KMS-11 (cell line): ENCODE measurements at regions not wholly inside any gene's neighbourhood (a gene's known extent, or its start where the extent isn't known, plus 50 kb on each side); places are given as distances from the start of the nearest gene placed in this dataset.

Source experiments
- H2AFZ ChIP-seq: fragments of 200-600 bp; sonication (generic); 2 replicates; pipeline ENCODE4 v1.6.1; 2016; ENCODE audit warnings: antibody characterized with exemption, mixed run types, low read depth
- H3K27ac ChIP-seq: fragments of 200-600 bp; sonication (generic); 2 replicates; pipeline ENCODE4 v1.6.1; 2016; ENCODE audit warnings: mild to moderate bottlenecking, mixed run types
- H3K27me3 ChIP-seq: fragments of 200-600 bp; sonication (generic); 2 replicates; pipeline ENCODE4 v1.6.1; 2017; ENCODE audit warnings: mild to moderate bottlenecking, low read depth, mixed run types, moderate library complexity; ENCODE audit not compliant: insufficient read depth
- H3K36me3 ChIP-seq: fragments of 200-600 bp; sonication (generic); 2 replicates; pipeline ENCODE4 v1.6.1; 2017; ENCODE audit warnings: mild to moderate bottlenecking, mixed run types; ENCODE audit not compliant: insufficient read depth
- H3K4me1 ChIP-seq: fragments of 200-600 bp; sonication (generic); 2 replicates; pipeline ENCODE4 v1.6.1; 2016; ENCODE audit warnings: mild to moderate bottlenecking, low read depth, mixed run types; ENCODE audit not compliant: poor library complexity, severe bottlenecking
- H3K4me2 ChIP-seq: fragments of 200-600 bp; sonication (generic); 2 replicates; pipeline ENCODE4 v1.7.0; 2016; ENCODE audit warnings: mild to moderate bottlenecking, mixed run types
- H3K4me3 ChIP-seq: fragments of 200-600 bp; sonication (generic); IDR thresholded peaks from 2 replicates; pipeline ENCODE4 v1.6.1; 2017; ENCODE audit warnings: low read depth, low read length, mixed read lengths; ENCODE audit not compliant: insufficient read depth
- H3K79me2 ChIP-seq: fragments of 200-600 bp; sonication (generic); 2 replicates; pipeline ENCODE4 v1.6.1; 2016; ENCODE audit warnings: low read depth, mixed run types; ENCODE audit not compliant: insufficient read depth
- H3K9ac ChIP-seq: fragments of 200-600 bp; sonication (generic); 2 replicates; pipeline ENCODE4 v1.6.1; 2016; ENCODE audit warnings: mild to moderate bottlenecking, mixed run types
- H4K20me1 ChIP-seq: fragments of 200-600 bp; sonication (generic); 2 replicates; pipeline ENCODE4 v1.6.1; 2016; ENCODE audit warnings: mild to moderate bottlenecking, mixed run types; ENCODE audit not compliant: insufficient read depth
- CTCF ChIP-seq: fragments of 200-600 bp; sonication (generic); conservative IDR thresholded peaks from 2 replicates; pipeline ENCODE4 v1.6.1; 2017; ENCODE audit warnings: low read depth, mild to moderate bottlenecking, antibody characterized with exemption, low read length, moderate library complexity, mixed read lengths

GRCh38 chr1:172931761-172932160 is 119.0 kb downstream of the TNFSF18 start:
- Histone ChIP-seq H3K27me3 (no peaks in the 10 kb centered on the region), H3K9ac (no peak overlapping the region), H3K4me1 (no peaks in the 10 kb centered on the region), H3K27ac (no peak overlapping the region), H3K4me3 (no peak overlapping the region), H3K79me2 (no peaks in the 10 kb centered on the region), H2AFZ (no peak overlapping the region), H3K36me3 (no peaks in the 10 kb centered on the region), H4K20me1 (no peaks in the 10 kb centered on the region), H3K4me2 (no peak overlapping the region)
- no peak for TF ChIP-seq CTCF

- TF ChIP-seq CTCF: no peak
- Histone ChIP-seq H3K79me2 (no peaks in the 10 kb centered on the region), H2AFZ (no peak overlapping the region), H3K27ac (no peak overlapping the region), H3K4me2 (no peak overlapping the region), H3K9ac (no peak overlapping the region), H3K27me3 (no peaks in the 10 kb centered on the region), H4K20me1 (no peaks in the 10 kb centered on the region), H3K4me3 (no peak overlapping the region), H3K36me3 (no peaks in the 10 kb centered on the region), H3K4me1 (no peaks in the 10 kb centered on the region)
Measured at GRCh38 chr1:172932981-172933380, 117.8 kb downstream of the TNFSF18 start.

- Histone ChIP-seq H4K20me1 (no peaks in the 10 kb centered on the region), H2AFZ (no peak overlapping the region), H3K36me3 (no peaks in the 10 kb centered on the region), H3K79me2 (no peaks in the 10 kb centered on the region), H3K27me3 (no peaks in the 10 kb centered on the region), H3K27ac (no peak overlapping the region), H3K9ac (no peak overlapping the region), H3K4me2 (no peak overlapping the region), H3K4me1 (no peaks in the 10 kb centered on the region), H3K4me3 (no peak overlapping the region)
- TF ChIP-seq CTCF: no peak
Measured at GRCh38 chr1:172934417-172934762, 116.4 kb downstream of the TNFSF18 start.

GRCh38 chr1:172935062-172935592 is 115.6 kb downstream of the TNFSF18 start:
- H3K27me3 ChIP-seq: no peaks in the 10 kb centered on the region
- H3K9ac ChIP-seq: no peak overlapping the region
- no peaks in the 10 kb centered on the region for H3K36me3 ChIP-seq
- TF ChIP-seq CTCF: no peak
- H3K4me3 ChIP-seq: no peak overlapping the region
- H4K20me1 ChIP-seq: no peaks in the 10 kb centered on the region
- H2AFZ ChIP-seq: no peak overlapping the region
- H3K79me2 ChIP-seq: no peaks in the 10 kb centered on the region
- no peak overlapping the region for H3K27ac ChIP-seq
- H3K4me1 ChIP-seq: no peaks in the 10 kb centered on the region
- no peak overlapping the region for H3K4me2 ChIP-seq
